ENCODE measurements at regions not wholly inside any gene's neighbourhood (a gene's known extent, or its start where the extent isn't known, plus 50 kb on each side); places are given as distances from the start of the nearest gene placed in this dataset.

- in situ Hi-C loops (cut with HindIII; ENCODE audit: low pct_unique_long_range_greater_than_20kb, low sequenced_read_pairs), result no loop called here
- DNase-seq (ENCODE audit: low read depth in 1 of 2, low spot score in 1 of 2), result no peak
- TF ChIP-seq JUND (IDR thresholded peaks at IDR 0.05; ENCODE audit: low read depth), result no peak
Measured at GRCh38 chr22:49090061-49090852, 737.4 kb downstream of the BRD1 start.

- DNase-seq (ENCODE audit: low read depth in 1 of 2, low spot score in 1 of 2), result no peak
- in situ Hi-C loops (cut with HindIII; ENCODE audit: low pct_unique_long_range_greater_than_20kb, low sequenced_read_pairs), result no loop called here
- no peak for TF ChIP-seq JUND (IDR thresholded peaks at IDR 0.05; ENCODE audit: low read depth)
Measured at GRCh38 chr22:49088801-49089791, 738.6 kb downstream of the BRD1 start.

- no peak for DNase-seq (ENCODE audit: low read depth in 1 of 2, low spot score in 1 of 2)
- in situ Hi-C loops (cut with HindIII; ENCODE audit: low pct_unique_long_range_greater_than_20kb, low sequenced_read_pairs), result no loop called here
- no peak for TF ChIP-seq JUND (IDR thresholded peaks at IDR 0.05; ENCODE audit: low read depth)
Measured at GRCh38 chr22:49087716-49088601, 739.7 kb downstream of the BRD1 start.

- in situ Hi-C loops (cut with HindIII; ENCODE audit: low pct_unique_long_range_greater_than_20kb, low sequenced_read_pairs), result no loop called here
- TF ChIP-seq JUND (IDR thresholded peaks at IDR 0.05; ENCODE audit: low read depth), result no peak
- DNase-seq (ENCODE audit: low read depth in 1 of 2, low spot score in 1 of 2), result no peak
Measured at GRCh38 chr22:49087198-49087597, 740.5 kb downstream of the BRD1 start.

GRCh38 chr22:49086606-49087157 lies 741.0 kb downstream of the BRD1 start:
- no peak for TF ChIP-seq JUND (IDR thresholded peaks at IDR 0.05; ENCODE audit: low read depth)
- in situ Hi-C loops (cut with HindIII; ENCODE audit: low pct_unique_long_range_greater_than_20kb, low sequenced_read_pairs), result no loop called here

GRCh38 chr22:49086181-49086580 lies 741.5 kb downstream of the BRD1 start:
- DNase-seq (ENCODE audit: low read depth in 1 of 2, low spot score in 1 of 2), result no peak
- in situ Hi-C loops (cut with HindIII; ENCODE audit: low pct_unique_long_range_greater_than_20kb, low sequenced_read_pairs), result no loop called here
- no peak for TF ChIP-seq JUND (IDR thresholded peaks at IDR 0.05; ENCODE audit: low read depth)

More at GRCh38 chr22:49086606-49087157, 741.0 kb downstream of the BRD1 start:
- DNase-seq (ENCODE audit: low read depth in 1 of 2, low spot score in 1 of 2), result no peak

GRCh38 chr22:49084206-49084605 lies 743.5 kb downstream of the BRD1 start:
- DNase-seq (ENCODE audit: low read depth in 1 of 2, low spot score in 1 of 2), result no peak
- no peak for TF ChIP-seq JUND (IDR thresholded peaks at IDR 0.05; ENCODE audit: low read depth)
- in situ Hi-C loops (cut with HindIII; ENCODE audit: low pct_unique_long_range_greater_than_20kb, low sequenced_read_pairs), result no loop called here

GRCh38 chr22:49083607-49084006 lies 744.1 kb downstream of the BRD1 start:
- TF ChIP-seq JUND (IDR thresholded peaks at IDR 0.05; ENCODE audit: low read depth), result no peak
- no peak for DNase-seq (ENCODE audit: low read depth in 1 of 2, low spot score in 1 of 2)
- in situ Hi-C loops (cut with HindIII; ENCODE audit: low pct_unique_long_range_greater_than_20kb, low sequenced_read_pairs), result no loop called here

- DNase-seq (ENCODE audit: low read depth in 1 of 2, low spot score in 1 of 2), result no peak
- in situ Hi-C loops (cut with HindIII; ENCODE audit: low pct_unique_long_range_greater_than_20kb, low sequenced_read_pairs), result no loop called here
- TF ChIP-seq JUND (IDR thresholded peaks at IDR 0.05; ENCODE audit: low read depth), result no peak
Measured at GRCh38 chr22:49082451-49082850, 745.2 kb downstream of the BRD1 start.

- no peak for TF ChIP-seq JUND (IDR thresholded peaks at IDR 0.05; ENCODE audit: low read depth)
- no peak for DNase-seq (ENCODE audit: low read depth in 1 of 2, low spot score in 1 of 2)
- in situ Hi-C loops (cut with HindIII; ENCODE audit: low pct_unique_long_range_greater_than_20kb, low sequenced_read_pairs), result no loop called here
Measured at GRCh38 chr22:49081926-49082325, 745.7 kb downstream of the BRD1 start.

GRCh38 chr22:49081261-49081666 lies 746.4 kb downstream of the BRD1 start:
- in situ Hi-C loops (cut with HindIII; ENCODE audit: low pct_unique_long_range_greater_than_20kb, low sequenced_read_pairs), result no loop called here
- no peak for TF ChIP-seq JUND (IDR thresholded peaks at IDR 0.05; ENCODE audit: low read depth)
- DNase-seq (ENCODE audit: low read depth in 1 of 2, low spot score in 1 of 2), result no peak

- DNase-seq (ENCODE audit: low read depth in 1 of 2, low spot score in 1 of 2), result no peak
- no peak for TF ChIP-seq JUND (IDR thresholded peaks at IDR 0.05; ENCODE audit: low read depth)
- in situ Hi-C loops (cut with HindIII; ENCODE audit: low pct_unique_long_range_greater_than_20kb, low sequenced_read_pairs), result no loop called here
Measured at GRCh38 chr22:49080631-49081030, 747.0 kb downstream of the BRD1 start.
